ENCODE measurements at regions not wholly inside any gene's neighbourhood (a gene's known extent, or its start where the extent isn't known, plus 50 kb on each side); places are given as distances from the start of the nearest gene placed in this dataset.
"Not testable (repeated sequence)": the region's sequence is repeated elsewhere in the genome, so short reads cannot be mapped to it uniquely, and the experiment has no call there.

DNA sequence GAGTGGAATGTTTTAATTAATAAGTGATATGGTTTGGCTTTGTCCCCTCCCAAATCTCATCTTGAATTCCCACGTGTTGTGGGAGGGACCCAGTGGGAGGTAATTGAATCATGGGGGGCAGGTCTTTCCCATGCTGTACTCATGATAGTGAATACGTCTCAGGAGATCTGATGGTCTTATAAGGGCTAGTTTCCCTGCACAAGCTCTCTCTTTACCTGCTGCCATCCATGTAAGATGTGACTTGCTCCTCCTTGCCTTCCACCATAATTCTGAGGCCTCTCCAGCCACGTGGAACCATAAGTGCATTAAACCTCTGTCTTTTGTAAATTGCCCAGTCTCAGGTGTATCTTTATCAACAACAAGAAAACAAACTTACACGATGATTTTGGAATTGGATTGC is 734.5 kb upstream of the BCHE start:
- TF ChIP-seq POLR2A, POLR2AphosphoS5 (IDR thresholded peaks at IDR 0.05): not testable (repeated sequence)

All from gastroesophageal sphincter (tissue), 2 donors.